Mononuclear cell (primary cell): ENCODE measurements at regions not wholly inside any gene's neighbourhood (a gene's known extent, or its start where the extent isn't known, plus 50 kb on each side); places are given as distances from the start of the nearest gene placed in this dataset.

Source experiments
- H3K27me3 ChIP-seq: 2 replicates; pipeline ENCODE4 v1.6.0; 2011; ENCODE audit warnings: low read length, control low read depth; ENCODE audit not compliant: insufficient read depth
- H3K4me1 ChIP-seq: 2 replicates; pipeline ENCODE4 v1.5.1; 2011; ENCODE audit warnings: mild to moderate bottlenecking, low read length, control low read depth; ENCODE audit not compliant: insufficient read depth
- H3K4me3 ChIP-seq: 2 replicates; pipeline ENCODE4 v1.5.1; 2011; ENCODE audit warnings: mild to moderate bottlenecking, low read length, moderate library complexity
- H3K9me3 ChIP-seq: 2 replicates; pipeline ENCODE4 v1.5.1; 2011; ENCODE audit warnings: low read depth, mild to moderate bottlenecking, control low read depth, low read length

DNA sequence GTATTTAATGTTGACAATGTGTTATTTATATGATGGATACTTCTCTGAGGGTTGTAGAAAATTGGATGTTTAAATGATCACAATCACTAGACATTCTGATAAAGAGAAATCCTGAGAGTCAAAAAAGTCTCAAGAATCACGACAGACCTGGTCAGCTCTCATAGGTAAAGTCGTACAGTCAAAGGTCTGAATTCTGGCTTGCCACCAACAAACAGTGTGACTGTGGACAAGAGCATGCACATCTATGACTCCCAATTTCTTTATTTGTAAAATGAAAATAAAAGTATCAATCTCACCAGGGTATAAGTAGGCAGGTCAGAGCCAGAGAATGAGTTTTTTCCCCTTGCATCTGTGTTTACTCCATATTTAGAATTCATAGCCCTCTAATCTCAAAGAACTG is 556.7 kb downstream of the FAM181B start:
- H3K4me1 ChIP-seq, result no peaks in the 10 kb centered on the region
- H3K4me3 ChIP-seq, result no peak overlapping the region
- no peaks in the 10 kb centered on the region for H3K27me3 ChIP-seq
- no peaks in the 10 kb centered on the region for H3K9me3 ChIP-seq

DNA sequence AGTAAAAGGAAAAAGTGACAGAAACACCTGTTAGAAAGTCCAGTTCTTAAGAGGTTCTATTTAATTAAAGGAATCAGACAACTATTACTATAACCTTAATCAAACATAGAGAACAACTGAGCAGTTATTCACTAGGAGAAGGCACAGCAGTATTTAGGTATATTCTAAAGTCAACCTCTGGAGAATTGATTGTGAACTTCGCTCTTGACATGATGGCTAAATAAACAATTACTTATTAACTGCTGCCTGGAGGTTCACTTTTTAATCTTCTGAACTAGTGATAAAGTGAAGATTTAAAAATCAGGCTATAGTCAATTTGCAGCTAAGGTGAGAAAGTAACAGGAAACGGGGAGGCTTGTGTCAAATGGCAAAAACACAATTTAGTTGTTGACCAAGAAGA is 557.3 kb downstream of the FAM181B start:
- no peak overlapping the region for H3K4me3 ChIP-seq
- H3K4me1 ChIP-seq, result no peaks in the 10 kb centered on the region
- H3K9me3 ChIP-seq, result no peaks in the 10 kb centered on the region
- H3K27me3 ChIP-seq, result no peaks in the 10 kb centered on the region

DNA sequence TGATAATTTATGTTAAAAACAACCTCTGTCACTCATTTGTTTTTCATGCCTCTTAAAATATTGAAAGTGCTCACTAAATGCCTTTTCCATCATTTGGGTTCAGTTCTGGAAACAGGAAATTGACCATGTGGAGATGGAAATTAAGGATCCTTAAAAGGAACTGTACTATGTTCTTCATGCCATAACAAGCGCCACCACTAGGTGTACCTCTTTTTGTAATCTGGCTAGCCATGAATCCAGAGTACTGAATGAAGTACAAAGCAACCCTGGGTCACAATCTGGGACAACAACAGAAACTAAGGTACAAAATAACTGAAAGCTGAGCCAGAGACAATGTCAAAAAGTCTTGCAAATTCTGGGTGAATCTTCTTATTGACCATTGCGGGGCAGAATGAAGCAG is 559.1 kb downstream of the FAM181B start:
- H3K4me3 ChIP-seq, result no peak overlapping the region
- no peaks in the 10 kb centered on the region for H3K27me3 ChIP-seq
- H3K9me3 ChIP-seq, result no peaks in the 10 kb centered on the region
- no peaks in the 10 kb centered on the region for H3K4me1 ChIP-seq

DNA sequence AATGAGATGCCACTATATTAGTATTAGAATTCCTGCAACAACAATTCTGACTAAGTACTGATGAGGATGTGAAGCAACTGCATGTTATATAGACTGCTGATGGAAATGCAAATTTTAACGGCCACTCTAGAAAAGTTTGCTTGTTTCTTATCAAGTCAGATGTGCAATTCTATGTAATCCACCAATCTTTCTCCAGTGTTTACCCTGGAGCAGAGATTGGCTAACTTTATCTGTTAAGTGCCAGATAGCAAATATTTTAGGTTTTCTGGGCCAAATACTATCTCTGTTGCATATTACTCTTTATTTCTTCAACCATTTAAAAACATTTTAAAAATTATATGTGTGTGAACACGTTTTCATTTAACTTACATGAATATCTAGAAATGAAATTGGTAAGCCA is 586.9 kb downstream of the FAM181B start:
- no peaks in the 10 kb centered on the region for H3K9me3 ChIP-seq
- no peaks in the 10 kb centered on the region for H3K27me3 ChIP-seq
- H3K4me1 ChIP-seq, result no peaks in the 10 kb centered on the region
- no peak overlapping the region for H3K4me3 ChIP-seq

DNA sequence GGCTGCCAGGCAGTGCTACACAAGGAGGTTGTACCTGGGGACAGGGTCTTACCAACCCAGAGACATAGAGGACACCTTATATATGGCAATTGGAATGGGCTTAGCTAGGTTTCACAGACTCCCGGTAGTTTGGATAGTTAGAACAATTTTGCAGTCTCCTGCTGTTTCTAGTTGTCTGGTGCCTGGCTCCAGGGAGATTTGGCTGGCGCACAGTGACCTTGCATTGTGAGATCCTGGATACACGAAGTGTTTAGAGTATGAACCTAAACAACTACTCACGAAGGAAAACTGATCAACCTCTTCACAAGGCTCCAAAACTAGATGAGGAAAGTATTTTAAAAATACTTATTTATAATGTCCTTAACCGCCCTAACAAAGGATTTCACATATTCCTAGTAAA is 614.7 kb downstream of the FAM181B start:
- no peaks in the 10 kb centered on the region for H3K4me1 ChIP-seq
- no peaks in the 10 kb centered on the region for H3K9me3 ChIP-seq
- no peak overlapping the region for H3K4me3 ChIP-seq
- H3K27me3 ChIP-seq, result no peaks in the 10 kb centered on the region

DNA sequence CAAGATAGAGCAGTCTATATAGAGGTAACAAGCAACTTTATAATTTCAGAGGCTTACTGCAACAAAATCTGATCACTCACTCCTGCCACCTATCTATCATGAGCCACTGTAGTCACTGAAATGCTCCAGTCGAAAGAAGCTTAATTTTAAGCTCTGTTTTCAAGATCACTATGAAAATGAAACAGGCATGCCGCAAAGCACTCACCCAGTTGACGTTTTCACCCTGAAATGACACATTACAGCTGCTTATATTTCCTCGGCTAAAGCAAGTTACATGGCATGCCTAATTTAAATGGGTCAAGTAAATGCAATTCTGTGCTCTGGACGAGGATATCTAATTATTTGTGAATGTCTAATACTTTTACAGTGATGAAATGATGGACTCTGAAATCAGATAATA is 616.3 kb downstream of the FAM181B start:
- Histone ChIP-seq H3K9me3 (no peaks in the 10 kb centered on the region), H3K4me1 (no peaks in the 10 kb centered on the region), H3K4me3 (no peak overlapping the region), H3K27me3 (no peaks in the 10 kb centered on the region)

DNA sequence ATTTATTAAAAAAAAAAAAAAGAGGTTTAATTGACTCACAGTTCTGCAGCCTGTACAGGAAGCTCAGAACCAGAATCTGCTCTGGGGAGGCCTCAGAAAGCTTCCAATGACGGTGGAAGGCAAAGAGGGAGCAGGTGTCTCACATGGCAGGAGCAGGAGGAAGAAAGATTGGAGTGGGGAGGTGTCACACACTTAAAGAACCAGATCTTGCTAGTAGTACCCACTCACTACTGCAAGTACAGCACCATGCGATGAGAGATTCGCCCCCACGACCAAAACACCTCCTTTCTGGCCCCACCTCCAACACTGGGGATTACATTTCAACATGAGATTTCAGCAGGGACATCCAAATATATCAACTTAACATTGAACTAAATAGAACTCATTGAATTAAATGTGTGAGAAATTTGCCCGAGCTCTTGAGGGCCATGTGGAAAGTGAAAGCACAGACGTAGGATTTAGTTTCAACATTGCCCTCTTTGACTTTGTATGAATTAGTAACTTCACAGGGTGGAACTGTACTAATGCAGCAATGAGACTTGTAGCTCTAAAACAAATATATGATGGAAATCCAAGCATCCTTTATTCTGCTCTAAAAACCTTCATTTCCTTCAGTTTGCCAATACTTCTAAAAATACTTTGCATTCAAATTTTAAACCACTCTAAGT is 628.2 kb downstream of the FAM181B start:
- H3K9me3 ChIP-seq, result no peaks in the 10 kb centered on the region
- H3K4me1 ChIP-seq, result no peaks in the 10 kb centered on the region
- no peak overlapping the region for H3K4me3 ChIP-seq
- no peaks in the 10 kb centered on the region for H3K27me3 ChIP-seq

DNA sequence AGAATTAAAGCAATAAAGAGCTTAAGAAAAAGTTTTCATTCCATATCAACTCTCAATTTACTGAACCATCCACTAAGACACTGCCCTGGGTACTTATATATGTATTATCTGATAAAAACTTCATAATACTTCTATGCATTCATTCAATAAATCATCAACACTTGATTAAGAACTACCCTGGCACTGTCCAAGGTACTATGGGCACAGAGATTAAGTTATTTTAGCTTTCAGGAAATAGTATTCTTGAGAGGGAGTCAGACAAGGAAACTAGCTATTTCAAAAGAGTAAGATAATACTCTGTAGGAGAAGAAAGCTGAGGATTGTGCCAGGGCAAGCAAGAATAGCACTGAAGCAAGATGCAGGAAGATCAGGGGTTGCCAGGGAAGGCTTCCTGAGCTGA is 640.8 kb downstream of the FAM181B start:
- Histone ChIP-seq H3K27me3 (no peaks in the 10 kb centered on the region), H3K9me3 (no peaks in the 10 kb centered on the region), H3K4me3 (no peak overlapping the region), H3K4me1 (no peaks in the 10 kb centered on the region)

DNA sequence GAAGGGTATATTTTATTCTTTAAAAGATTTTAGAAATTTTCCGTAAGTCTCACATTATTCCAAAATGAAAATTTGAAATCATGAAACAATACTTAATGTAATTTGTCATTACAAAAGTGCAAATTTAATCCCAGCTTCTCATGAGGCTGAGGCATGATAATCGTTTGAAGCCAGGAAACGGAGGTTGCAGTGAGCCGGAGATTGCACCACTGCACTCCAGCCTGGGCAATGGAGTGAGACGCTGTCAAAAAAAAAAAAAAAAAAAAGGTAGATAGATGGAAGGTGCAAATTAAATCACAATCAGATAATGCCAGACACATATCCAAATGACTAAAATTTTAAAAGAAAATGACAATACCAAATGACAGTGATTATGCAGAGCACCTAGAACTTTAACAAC is 644.2 kb downstream of the FAM181B start:
- no peaks in the 10 kb centered on the region for H3K9me3 ChIP-seq
- no peaks in the 10 kb centered on the region for H3K4me1 ChIP-seq
- H3K4me3 ChIP-seq, result no peak overlapping the region
- no peaks in the 10 kb centered on the region for H3K27me3 ChIP-seq

DNA sequence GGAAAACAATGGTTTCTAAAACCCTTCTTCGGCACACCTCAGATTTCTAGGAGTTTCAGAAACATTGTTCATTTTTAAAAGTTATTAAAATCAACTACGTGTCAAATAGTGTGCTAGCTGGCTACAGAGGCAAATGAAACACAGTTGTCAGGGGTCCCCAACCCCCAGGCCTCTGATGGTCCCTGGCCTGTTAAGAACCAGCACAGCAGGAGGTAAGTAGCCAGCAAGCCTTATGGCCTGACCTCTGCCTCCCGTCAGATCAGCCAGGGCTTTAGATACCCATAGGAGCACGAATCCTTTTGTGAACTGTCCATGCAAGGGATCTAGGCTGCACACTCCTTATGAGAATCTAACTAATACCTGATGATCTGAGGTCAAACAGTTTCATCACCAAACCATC is 648.2 kb downstream of the FAM181B start:
- Histone ChIP-seq H3K4me3 (no peak overlapping the region), H3K9me3 (no peaks in the 10 kb centered on the region), H3K4me1 (no peaks in the 10 kb centered on the region), H3K27me3 (no peaks in the 10 kb centered on the region)

DNA sequence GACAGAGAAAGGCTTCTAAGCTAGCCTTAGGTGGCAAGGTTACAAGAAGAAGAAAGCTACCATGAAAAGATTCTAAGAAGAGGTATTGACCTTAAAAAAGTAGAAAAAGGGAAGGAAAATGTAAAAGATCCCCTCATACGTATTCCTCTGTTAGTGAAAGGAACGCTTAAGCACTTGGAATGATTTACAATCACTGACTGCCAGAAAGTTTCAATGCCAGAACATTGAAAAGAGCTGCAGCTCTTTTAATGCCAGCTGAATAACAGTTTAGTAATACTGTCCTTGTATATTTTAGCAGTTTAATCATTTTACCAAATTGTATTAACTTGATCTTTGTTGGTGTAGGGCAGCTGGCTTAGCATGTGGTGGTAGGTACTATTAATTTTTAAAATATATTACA is 650.7 kb downstream of the FAM181B start:
- H3K9me3 ChIP-seq, result no peaks in the 10 kb centered on the region
- H3K4me1 ChIP-seq, result no peaks in the 10 kb centered on the region
- no peak overlapping the region for H3K4me3 ChIP-seq
- H3K27me3 ChIP-seq, result no peaks in the 10 kb centered on the region

DNA sequence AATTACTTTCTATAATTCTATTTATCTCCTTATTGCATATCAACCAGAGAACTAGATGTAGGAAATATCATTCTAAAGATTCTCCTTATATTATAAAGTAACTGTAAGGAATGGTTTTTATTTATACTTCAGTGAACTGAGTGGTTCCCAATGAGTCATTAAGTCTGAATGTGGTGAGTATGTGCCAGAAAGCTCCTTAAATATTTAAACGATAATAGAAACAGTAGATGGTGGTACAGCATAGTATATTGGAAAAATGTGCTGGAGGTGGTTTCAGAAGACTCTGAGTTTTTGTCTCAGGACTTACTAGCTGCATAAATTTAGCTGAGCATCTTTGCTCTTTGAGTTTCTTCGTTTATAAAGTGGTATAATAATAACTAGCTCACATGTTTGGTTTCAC is 653.5 kb downstream of the FAM181B start:
- H3K9me3 ChIP-seq, result no peaks in the 10 kb centered on the region
- H3K4me1 ChIP-seq, result no peaks in the 10 kb centered on the region
- H3K4me3 ChIP-seq, result no peak overlapping the region
- no peaks in the 10 kb centered on the region for H3K27me3 ChIP-seq

DNA sequence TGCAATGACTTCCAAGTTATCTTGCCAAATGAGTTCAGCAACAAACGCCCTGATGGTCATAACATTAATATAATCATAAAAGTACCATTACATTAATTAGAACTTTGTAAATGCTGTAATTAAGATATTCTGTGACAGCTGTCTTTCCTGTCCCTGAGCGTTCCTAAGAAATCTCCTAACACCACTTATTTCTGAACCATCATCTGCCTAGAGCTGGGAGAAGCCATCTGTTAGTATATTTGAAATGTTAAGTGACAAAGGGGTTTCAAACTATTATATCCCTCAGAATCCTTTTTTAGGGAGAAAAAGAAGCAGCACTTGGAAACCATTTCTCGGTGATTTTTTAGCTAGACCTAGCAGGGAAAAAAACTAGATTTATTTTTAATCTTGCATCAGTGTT is 657.5 kb downstream of the FAM181B start:
- Histone ChIP-seq H3K4me3 (no peak overlapping the region), H3K27me3 (no peaks in the 10 kb centered on the region), H3K4me1 (no peaks in the 10 kb centered on the region), H3K9me3 (no peaks in the 10 kb centered on the region)

DNA sequence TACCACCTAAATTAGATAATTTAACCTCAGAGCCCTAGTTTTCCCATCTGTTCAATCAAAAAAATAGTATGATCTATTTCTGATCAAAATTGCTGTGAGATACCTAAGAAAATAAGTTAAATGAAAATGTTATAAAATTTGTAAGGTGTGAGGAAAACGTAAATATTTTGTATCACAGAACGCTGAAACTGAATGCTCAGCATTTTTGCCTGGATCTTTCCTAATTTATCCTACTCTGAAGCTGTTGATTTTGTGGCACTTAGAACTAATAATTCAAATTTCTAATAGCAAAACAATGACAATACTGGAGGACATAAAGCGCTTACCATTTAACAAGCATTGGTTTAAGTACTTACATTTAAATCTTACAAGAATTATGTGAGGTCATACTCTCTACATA is 674.2 kb downstream of the FAM181B start:
- H3K27me3 ChIP-seq, result no peaks in the 10 kb centered on the region
- no peak overlapping the region for H3K4me3 ChIP-seq
- no peaks in the 10 kb centered on the region for H3K9me3 ChIP-seq
- H3K4me1 ChIP-seq, result no peaks in the 10 kb centered on the region

DNA sequence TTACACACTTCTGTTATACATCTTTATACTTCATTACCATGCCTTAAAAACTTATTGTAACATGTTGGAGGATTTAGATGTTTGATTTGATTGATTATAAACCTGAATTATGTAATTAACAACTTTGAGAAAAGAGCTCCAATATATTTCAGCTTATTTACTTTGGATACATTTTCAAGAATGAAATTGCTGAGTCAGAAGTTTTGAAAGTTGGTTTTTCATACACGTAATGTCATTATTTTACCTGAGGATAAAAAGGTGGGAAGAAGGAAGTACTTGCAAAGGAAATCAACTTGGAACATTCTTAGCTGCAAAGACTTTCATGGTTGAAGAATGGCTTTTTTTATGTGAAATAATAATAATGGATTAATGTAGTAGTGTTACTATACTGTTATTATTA is 677.2 kb downstream of the FAM181B start:
- H3K4me3 ChIP-seq, result no peak overlapping the region
- H3K9me3 ChIP-seq, result no peaks in the 10 kb centered on the region
- no peaks in the 10 kb centered on the region for H3K27me3 ChIP-seq
- no peaks in the 10 kb centered on the region for H3K4me1 ChIP-seq

DNA sequence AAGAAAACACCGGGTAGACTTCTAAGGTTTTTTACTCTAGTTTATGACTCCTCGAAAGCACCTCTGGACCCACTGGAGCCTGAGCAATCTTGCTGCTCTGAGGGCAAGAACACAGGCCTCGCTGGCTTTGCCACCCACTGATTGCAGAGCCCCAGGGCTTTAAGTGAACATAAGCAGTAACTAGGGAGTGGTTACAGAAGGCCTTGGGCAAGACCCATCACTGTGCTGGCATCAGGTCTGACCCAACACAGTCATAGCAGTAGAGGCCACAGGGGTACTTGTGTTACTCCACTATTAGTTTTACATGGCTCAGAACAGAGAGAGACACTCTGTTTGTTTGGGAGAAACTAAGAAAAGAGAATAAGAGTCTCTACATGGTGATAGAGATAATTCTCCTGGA is 684.5 kb downstream of the FAM181B start:
- Histone ChIP-seq H3K9me3 (no peaks in the 10 kb centered on the region), H3K27me3 (no peaks in the 10 kb centered on the region), H3K4me1 (no peaks in the 10 kb centered on the region), H3K4me3 (no peak overlapping the region)
